ENCODE measurements at regions not wholly inside any gene's neighbourhood (a gene's known extent, or its start where the extent isn't known, plus 50 kb on each side); places are given as distances from the start of the nearest gene placed in this dataset.

DNA sequence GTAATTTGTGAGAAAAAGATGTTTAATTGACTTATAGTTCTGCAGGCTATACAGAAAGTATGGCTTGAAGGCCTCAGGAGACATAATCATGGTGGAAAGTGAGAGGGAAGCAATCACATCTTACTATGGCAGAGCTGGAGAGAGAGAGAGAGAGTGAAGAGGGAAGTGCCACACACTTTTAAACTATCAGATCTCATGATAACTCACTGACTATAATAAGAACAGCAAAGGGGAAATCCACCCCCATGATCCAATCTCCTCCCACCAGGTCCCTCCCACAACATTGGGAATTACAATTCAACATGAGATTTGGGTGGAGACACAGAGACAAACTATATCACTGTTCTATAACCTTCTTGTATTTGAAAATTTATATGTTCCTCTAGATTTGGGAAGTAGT lies 117.2 kb upstream of the BMP5 start:
- TF ChIP-seq, protein P1, sequence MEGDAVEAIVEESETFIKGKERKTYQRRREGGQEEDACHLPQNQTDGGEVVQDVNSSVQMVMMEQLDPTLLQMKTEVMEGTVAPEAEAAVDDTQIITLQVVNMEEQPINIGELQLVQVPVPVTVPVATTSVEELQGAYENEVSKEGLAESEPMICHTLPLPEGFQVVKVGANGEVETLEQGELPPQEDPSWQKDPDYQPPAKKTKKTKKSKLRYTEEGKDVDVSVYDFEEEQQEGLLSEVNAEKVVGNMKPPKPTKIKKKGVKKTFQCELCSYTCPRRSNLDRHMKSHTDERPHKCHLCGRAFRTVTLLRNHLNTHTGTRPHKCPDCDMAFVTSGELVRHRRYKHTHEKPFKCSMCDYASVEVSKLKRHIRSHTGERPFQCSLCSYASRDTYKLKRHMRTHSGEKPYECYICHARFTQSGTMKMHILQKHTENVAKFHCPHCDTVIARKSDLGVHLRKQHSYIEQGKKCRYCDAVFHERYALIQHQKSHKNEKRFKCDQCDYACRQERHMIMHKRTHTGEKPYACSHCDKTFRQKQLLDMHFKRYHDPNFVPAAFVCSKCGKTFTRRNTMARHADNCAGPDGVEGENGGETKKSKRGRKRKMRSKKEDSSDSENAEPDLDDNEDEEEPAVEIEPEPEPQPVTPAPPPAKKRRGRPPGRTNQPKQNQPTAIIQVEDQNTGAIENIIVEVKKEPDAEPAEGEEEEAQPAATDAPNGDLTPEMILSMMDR (IDR thresholded peaks at IDR 0.05) = no peak
- TF ChIP-seq POLR2A (IDR thresholded peaks at IDR 0.05) = no peak
